ENCODE measurements at regions not wholly inside any gene's neighbourhood (a gene's known extent, or its start where the extent isn't known, plus 50 kb on each side); places are given as distances from the start of the nearest gene placed in this dataset.

- no peak for TF ChIP-seq CTCF (IDR thresholded peaks at IDR 0.05; ENCODE audit: insufficient read depth, low read length, poor library complexity, severe bottlenecking)
- TF ChIP-seq EZH2phosphoT487 (conservative IDR thresholded peaks at IDR 0.05; ENCODE audit: low read length): no peak
Measured at GRCh38 chr21:22416555-22416954, 1418.3 kb downstream of the NCAM2 start.
